ENCODE measurements at regions not wholly inside any gene's neighbourhood (a gene's known extent, or its start where the extent isn't known, plus 50 kb on each side); places are given as distances from the start of the nearest gene placed in this dataset.
A peak's percentile ranks its signal among the peaks of the same experiment; 100 is the strongest.

- Mint-ChIP-seq H3K27ac (peak overlapping the region in 1 of 3 experiments; percentile 51), H3K9me3 (no peaks in the 10 kb centered on the region), H3K36me3 (ENCODE audit: low read depth) (no peaks in the 10 kb centered on the region), H3K4me3 (no peak overlapping the region), H3K27me3 (ENCODE audit: low read depth) (peaks cover 18% of the 10 kb centered on the region), H3K4me1 (peaks cover 50% of the 10 kb centered on the region)
- TF ChIP-seq, protein P1, sequence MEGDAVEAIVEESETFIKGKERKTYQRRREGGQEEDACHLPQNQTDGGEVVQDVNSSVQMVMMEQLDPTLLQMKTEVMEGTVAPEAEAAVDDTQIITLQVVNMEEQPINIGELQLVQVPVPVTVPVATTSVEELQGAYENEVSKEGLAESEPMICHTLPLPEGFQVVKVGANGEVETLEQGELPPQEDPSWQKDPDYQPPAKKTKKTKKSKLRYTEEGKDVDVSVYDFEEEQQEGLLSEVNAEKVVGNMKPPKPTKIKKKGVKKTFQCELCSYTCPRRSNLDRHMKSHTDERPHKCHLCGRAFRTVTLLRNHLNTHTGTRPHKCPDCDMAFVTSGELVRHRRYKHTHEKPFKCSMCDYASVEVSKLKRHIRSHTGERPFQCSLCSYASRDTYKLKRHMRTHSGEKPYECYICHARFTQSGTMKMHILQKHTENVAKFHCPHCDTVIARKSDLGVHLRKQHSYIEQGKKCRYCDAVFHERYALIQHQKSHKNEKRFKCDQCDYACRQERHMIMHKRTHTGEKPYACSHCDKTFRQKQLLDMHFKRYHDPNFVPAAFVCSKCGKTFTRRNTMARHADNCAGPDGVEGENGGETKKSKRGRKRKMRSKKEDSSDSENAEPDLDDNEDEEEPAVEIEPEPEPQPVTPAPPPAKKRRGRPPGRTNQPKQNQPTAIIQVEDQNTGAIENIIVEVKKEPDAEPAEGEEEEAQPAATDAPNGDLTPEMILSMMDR (IDR thresholded peaks at IDR 0.05; ENCODE audit: unreplicated experiment in 3 of 3), result no peak
Measured at GRCh38 chr16:29317269-29317668, 89.2 kb downstream of the NPIPB11 start.

DNA sequence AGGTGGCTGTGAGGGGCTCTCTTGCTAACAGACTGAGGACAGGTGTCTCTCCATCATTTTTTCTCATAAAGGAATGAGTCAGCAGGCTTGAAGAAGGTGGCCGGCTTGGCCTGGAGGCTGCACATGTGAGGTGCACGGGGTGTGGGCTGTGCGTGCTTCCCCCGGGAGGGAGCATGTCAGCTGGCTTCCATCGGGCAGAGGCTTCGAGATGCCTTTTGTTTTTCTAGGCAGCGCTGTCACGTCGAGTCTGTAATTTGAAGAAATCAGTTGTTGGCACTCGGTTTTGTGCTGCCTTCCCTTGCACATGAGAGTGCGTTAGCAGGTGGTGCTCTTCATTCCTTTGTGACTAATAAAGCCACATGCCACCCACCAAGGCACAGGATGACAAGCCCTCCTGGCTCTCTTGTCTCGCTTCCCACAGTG is 89.7 kb downstream of the NPIPB11 start:
- H3K27ac Mint-ChIP-seq, result peak overlapping the region in 1 of 3 experiments; percentile 51
- peaks cover 50% of the 10 kb centered on the region for H3K4me1 Mint-ChIP-seq
- TF ChIP-seq, protein P1 (IDR thresholded peaks at IDR 0.05; ENCODE audit: unreplicated experiment in 3 of 3), result no peak
- H3K9me3 Mint-ChIP-seq, result no peaks in the 10 kb centered on the region
- H3K4me3 Mint-ChIP-seq, result no peak overlapping the region
- H3K36me3 Mint-ChIP-seq (ENCODE audit: low read depth), result no peaks in the 10 kb centered on the region
- H3K27me3 Mint-ChIP-seq (ENCODE audit: low read depth), result peaks cover 18% of the 10 kb centered on the region

- no peaks in the 10 kb centered on the region for H3K9me3 Mint-ChIP-seq
- H3K36me3 Mint-ChIP-seq (ENCODE audit: low read depth), result no peaks in the 10 kb centered on the region
- H3K4me1 Mint-ChIP-seq, result peaks cover 50% of the 10 kb centered on the region
- TF ChIP-seq, protein P1 (IDR thresholded peaks at IDR 0.05; ENCODE audit: unreplicated experiment in 3 of 3), result no peak
- H3K27ac Mint-ChIP-seq, result peak overlapping the region; percentile 60 to 78 (median 67)
- peaks cover 18% of the 10 kb centered on the region for H3K27me3 Mint-ChIP-seq (ENCODE audit: low read depth)
- H3K4me3 Mint-ChIP-seq, result no peak overlapping the region
Measured at GRCh38 chr16:29315916-29316517, 90.5 kb downstream of the NPIPB11 start.

DNA sequence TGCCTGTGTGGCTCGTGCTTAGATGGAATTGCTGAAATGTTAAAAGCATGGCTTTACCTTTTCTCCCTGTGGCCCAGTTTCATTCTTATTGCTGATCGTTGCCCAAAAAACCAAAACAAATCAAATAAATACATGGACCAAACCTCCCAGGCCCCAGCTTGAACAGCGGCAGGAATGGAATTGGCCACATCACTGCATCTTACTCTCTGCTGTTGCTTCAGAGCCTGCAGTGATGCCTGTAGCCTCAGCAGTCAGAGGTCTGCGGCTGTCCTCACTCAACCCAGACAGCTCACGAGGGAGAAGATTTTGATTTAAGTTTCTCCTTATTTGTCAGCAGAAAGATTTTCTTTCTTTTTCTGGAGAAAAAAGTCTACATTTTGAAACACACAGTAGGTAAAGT is 91.5 kb downstream of the NPIPB11 start:
- no peaks in the 10 kb centered on the region for H3K36me3 Mint-ChIP-seq (ENCODE audit: low read depth)
- H3K4me3 Mint-ChIP-seq, result peak overlapping the region in 1 of 3 experiments; percentile 29
- peaks cover 18% of the 10 kb centered on the region for H3K27me3 Mint-ChIP-seq (ENCODE audit: low read depth)
- H3K4me1 Mint-ChIP-seq, result peaks cover 56% of the 10 kb centered on the region
- TF ChIP-seq, protein P1 (IDR thresholded peaks at IDR 0.05; ENCODE audit: unreplicated experiment in 3 of 3), result no peak
- no peaks in the 10 kb centered on the region for H3K9me3 Mint-ChIP-seq
- H3K27ac Mint-ChIP-seq, result peak overlapping the region; percentile 14 to 67 (median 23)

- peaks cover 18% of the 10 kb centered on the region for H3K27me3 Mint-ChIP-seq (ENCODE audit: low read depth)
- no peaks in the 10 kb centered on the region for H3K36me3 Mint-ChIP-seq (ENCODE audit: low read depth)
- TF ChIP-seq, protein P1 (IDR thresholded peaks at IDR 0.05; ENCODE audit: unreplicated experiment in 3 of 3), result no peak
Measured at GRCh38 chr16:29314292-29314934, 92.1 kb downstream of the NPIPB11 start.

More at GRCh38 chr16:29314292-29314934, 92.1 kb downstream of the NPIPB11 start:
- Mint-ChIP-seq H3K9me3 (no peaks in the 10 kb centered on the region), H3K4me3 (no peak overlapping the region), H3K4me1 (peaks cover 56% of the 10 kb centered on the region), H3K27ac (peak overlapping the region in 2 of 3 experiments; percentile 50 to 74)
